Progenitor cell of endocrine pancreas (in vitro differentiated cells): ENCODE measurements at regions not wholly inside any gene's neighbourhood (a gene's known extent, or its start where the extent isn't known, plus 50 kb on each side); places are given as distances from the start of the nearest gene placed in this dataset.

Experiments
- DNase-seq: peaks from one replicate; pipeline ENCODE4 v3.0.0; 2021; ENCODE audit warnings: low spot score; ENCODE audit not compliant: unreplicated experiment
- H3K27ac Mint-ChIP-seq: 2 replicates; pipeline ENCODE4 v1.8.0; 2021; ENCODE audit warnings: mild to moderate bottlenecking, moderate library complexity, mixed read lengths
- H3K27me3 Mint-ChIP-seq: 2 replicates; pipeline ENCODE4 v1.8.0; 2021; ENCODE audit warnings: mixed read lengths
- H3K36me3 Mint-ChIP-seq: 2 replicates; pipeline ENCODE4 v1.8.0; 2022; ENCODE audit warnings: mixed read lengths; ENCODE audit not compliant: insufficient read depth
- H3K4me1 Mint-ChIP-seq: 2 replicates; pipeline ENCODE4 v1.8.0; 2021; ENCODE audit warnings: low read depth, mixed read lengths
- H3K4me3 Mint-ChIP-seq: 2 replicates; pipeline ENCODE4 v1.8.0; 2021; ENCODE audit warnings: low read depth, mild to moderate bottlenecking, moderate library complexity, mixed read lengths
- H3K9me3 Mint-ChIP-seq: 2 replicates; pipeline ENCODE4 v1.8.0; 2021; ENCODE audit warnings: low read depth, mixed read lengths
- TF ChIP-seq, protein P1 (sequence below): fragments of 200-600 bp; sonication (generic); IDR thresholded peaks from one replicate; pipeline ENCODE4 v1.5.0; 2021; ENCODE audit warnings: antibody characterized with exemption, mild to moderate bottlenecking; ENCODE audit not compliant: unreplicated experiment

DNA sequence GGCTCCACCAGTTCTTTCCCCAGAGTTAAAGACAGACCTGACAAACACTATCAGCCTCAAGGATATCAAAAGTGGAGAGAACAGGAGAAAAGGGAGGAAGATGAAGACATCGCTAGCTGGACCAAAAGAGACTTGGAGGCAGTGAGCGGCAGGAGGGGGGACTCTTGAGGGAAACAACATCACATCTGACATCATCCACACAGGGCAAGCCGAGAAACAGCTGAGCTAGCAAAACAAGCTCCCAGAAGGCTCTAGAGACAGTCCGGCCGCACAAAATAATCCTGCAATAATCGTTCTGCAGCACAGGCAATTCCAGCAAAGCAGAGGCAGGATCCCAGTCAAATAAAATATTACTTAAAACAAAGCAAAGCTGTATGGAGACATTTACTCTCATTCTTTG, 239.8 kb downstream of the EN1 start:
- peaks cover 4% of the 10 kb centered on the region for H3K27me3 Mint-ChIP-seq
- no peak overlapping the region for H3K4me3 Mint-ChIP-seq
- DNase-seq = no peak
- H3K9me3 Mint-ChIP-seq = no peaks in the 10 kb centered on the region
- H3K4me1 Mint-ChIP-seq = peaks cover 12% of the 10 kb centered on the region
- H3K36me3 Mint-ChIP-seq = no peaks in the 10 kb centered on the region
- TF ChIP-seq, protein P1, sequence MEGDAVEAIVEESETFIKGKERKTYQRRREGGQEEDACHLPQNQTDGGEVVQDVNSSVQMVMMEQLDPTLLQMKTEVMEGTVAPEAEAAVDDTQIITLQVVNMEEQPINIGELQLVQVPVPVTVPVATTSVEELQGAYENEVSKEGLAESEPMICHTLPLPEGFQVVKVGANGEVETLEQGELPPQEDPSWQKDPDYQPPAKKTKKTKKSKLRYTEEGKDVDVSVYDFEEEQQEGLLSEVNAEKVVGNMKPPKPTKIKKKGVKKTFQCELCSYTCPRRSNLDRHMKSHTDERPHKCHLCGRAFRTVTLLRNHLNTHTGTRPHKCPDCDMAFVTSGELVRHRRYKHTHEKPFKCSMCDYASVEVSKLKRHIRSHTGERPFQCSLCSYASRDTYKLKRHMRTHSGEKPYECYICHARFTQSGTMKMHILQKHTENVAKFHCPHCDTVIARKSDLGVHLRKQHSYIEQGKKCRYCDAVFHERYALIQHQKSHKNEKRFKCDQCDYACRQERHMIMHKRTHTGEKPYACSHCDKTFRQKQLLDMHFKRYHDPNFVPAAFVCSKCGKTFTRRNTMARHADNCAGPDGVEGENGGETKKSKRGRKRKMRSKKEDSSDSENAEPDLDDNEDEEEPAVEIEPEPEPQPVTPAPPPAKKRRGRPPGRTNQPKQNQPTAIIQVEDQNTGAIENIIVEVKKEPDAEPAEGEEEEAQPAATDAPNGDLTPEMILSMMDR = no peak
- H3K27ac Mint-ChIP-seq = no peak overlapping the region

DNA sequence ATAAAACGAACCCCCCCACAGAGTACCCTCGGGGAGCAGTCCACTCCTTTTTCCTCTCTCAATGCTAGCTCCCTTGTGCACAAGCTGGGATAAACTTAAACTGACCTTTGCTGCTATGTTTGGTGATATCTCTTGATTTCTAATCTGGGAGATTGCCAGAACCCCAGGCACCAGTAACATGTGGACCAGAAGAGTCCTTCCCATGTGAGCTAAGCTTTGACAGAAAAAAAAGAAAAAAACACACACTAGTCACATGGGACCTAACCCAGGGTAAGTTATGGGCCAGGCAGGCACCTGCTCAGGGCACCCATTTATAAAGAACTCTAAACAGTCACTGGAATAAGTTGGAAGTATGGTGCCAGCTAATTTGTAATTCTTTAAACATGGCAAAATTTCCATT, 242.6 kb downstream of the EN1 start:
- no peaks in the 10 kb centered on the region for H3K36me3 Mint-ChIP-seq
- H3K4me3 Mint-ChIP-seq = no peak overlapping the region
- DNase-seq = no peak
- TF ChIP-seq, protein P1 = no peak
- H3K9me3 Mint-ChIP-seq = peaks cover 6% of the 10 kb centered on the region
- peaks cover 7% of the 10 kb centered on the region for H3K27me3 Mint-ChIP-seq
- no peak overlapping the region for H3K27ac Mint-ChIP-seq
- peaks cover 12% of the 10 kb centered on the region for H3K4me1 Mint-ChIP-seq

DNA sequence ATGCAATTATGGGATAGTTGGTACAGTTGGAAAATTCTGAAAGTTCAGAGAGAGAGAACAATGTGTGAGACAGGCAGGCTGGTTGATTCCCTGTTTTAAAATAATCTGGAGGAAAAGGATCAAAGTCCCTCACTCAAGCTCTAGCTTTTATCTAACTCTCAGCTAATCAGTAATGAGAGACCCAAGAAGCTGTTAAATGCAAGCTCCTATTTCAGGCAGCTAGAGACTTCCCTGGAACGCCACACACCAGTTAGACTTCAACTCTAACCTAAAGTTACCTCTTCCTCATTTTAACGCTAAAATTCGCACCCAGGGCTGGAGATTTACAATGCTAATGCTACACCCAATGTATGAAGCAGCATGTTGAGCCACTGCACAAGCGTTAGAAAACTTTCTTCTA, 243.1 kb downstream of the EN1 start:
- peaks cover 12% of the 10 kb centered on the region for H3K4me1 Mint-ChIP-seq
- peaks cover 6% of the 10 kb centered on the region for H3K9me3 Mint-ChIP-seq
- H3K27ac Mint-ChIP-seq = peak overlapping the region; percentile 12
- no peaks in the 10 kb centered on the region for H3K36me3 Mint-ChIP-seq
- no peak overlapping the region for H3K4me3 Mint-ChIP-seq
- no peak for DNase-seq
- TF ChIP-seq, protein P1 = no peak
- H3K27me3 Mint-ChIP-seq = peaks cover 7% of the 10 kb centered on the region

DNA sequence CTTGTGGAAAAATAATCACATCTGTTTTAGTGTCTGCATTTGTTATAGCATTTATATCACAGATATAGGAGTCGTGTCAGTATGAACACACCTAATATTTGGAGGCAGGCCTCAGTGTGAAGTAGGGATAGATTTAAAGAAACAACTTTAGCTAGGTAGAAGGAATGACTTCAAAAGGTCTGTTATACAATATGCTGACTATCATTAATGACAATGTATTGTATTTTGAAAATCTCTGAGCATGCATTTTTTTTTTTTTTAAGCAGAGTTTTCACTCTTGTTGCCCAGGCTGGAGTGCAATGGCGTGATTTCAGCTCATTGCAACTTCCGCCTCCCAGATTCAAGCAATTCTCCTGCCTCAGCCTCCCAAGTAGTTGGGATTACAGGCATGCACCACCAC, 248.3 kb downstream of the EN1 start:
- TF ChIP-seq, protein P1 = no peak
- H3K36me3 Mint-ChIP-seq = no peaks in the 10 kb centered on the region
- DNase-seq = no peak
- peaks cover 4% of the 10 kb centered on the region for H3K4me1 Mint-ChIP-seq
- no peak overlapping the region for H3K27ac Mint-ChIP-seq
- H3K27me3 Mint-ChIP-seq = peaks cover 2% of the 10 kb centered on the region
- H3K4me3 Mint-ChIP-seq = no peak overlapping the region
- H3K9me3 Mint-ChIP-seq = peaks cover 12% of the 10 kb centered on the region

DNA sequence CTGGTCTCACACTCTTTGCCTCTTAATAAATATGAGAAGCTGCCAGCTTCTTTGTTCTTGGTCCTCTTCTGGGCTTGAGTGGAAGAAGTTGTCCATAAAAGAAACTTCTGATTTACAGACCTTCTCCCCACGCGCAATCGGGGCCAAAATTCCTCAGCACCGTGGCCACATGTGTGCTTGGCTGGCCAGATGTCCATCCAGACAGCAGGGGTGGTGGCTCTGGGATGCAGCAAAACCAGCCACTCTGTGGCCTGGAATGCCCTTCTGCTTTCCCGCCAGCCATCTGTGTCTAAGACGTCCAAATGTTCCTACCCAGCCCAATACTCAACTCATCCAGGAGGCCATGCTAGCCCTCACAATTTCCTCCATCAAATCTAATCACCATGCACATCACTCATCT, 250.8 kb downstream of the EN1 start:
- no peaks in the 10 kb centered on the region for H3K4me1 Mint-ChIP-seq
- TF ChIP-seq, protein P1 = no peak
- peaks cover 9% of the 10 kb centered on the region for H3K27me3 Mint-ChIP-seq
- no peaks in the 10 kb centered on the region for H3K36me3 Mint-ChIP-seq
- no peak for DNase-seq
- no peak overlapping the region for H3K4me3 Mint-ChIP-seq
- H3K27ac Mint-ChIP-seq = no peak overlapping the region
- peaks cover 7% of the 10 kb centered on the region for H3K9me3 Mint-ChIP-seq

DNA sequence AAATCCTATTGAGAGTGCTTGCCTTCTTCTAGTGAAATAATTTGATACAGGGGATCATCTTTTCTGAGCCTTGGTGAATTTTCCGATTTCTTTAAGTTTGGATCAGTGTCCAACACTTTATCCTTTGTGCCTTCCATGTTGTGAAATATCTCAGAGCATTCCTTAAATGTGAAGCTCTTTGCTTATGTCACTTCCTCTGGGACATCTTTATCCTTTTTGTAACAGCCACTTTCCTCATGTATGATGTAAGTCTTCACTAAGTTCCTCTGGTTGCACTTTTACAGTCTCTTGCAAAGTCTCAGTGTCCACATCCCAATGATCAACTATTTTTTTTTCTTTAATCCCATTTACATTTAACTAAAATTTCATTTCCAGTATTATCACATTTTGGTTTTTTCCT, 254.2 kb downstream of the EN1 start:
- H3K36me3 Mint-ChIP-seq = no peaks in the 10 kb centered on the region
- H3K9me3 Mint-ChIP-seq = peaks cover 7% of the 10 kb centered on the region
- no peak for DNase-seq
- TF ChIP-seq, protein P1 = no peak
- H3K27ac Mint-ChIP-seq = no peak overlapping the region
- H3K4me1 Mint-ChIP-seq = no peaks in the 10 kb centered on the region
- peaks cover 13% of the 10 kb centered on the region for H3K27me3 Mint-ChIP-seq
- H3K4me3 Mint-ChIP-seq = no peak overlapping the region
